Type B pancreatic cell (in vitro differentiated cells): ENCODE measurements at regions not wholly inside any gene's neighbourhood (a gene's known extent, or its start where the extent isn't known, plus 50 kb on each side); places are given as distances from the start of the nearest gene placed in this dataset.

Source experiments
- DNase-seq: peaks from one replicate; pipeline ENCODE4 v3.0.0; 2021; ENCODE audit warnings: mixed read lengths; ENCODE audit not compliant: unreplicated experiment; ENCODE audit errors: extremely low spot score
- H3K27ac Mint-ChIP-seq: 2 replicates; pipeline ENCODE4 v1.8.0; 2021; ENCODE audit warnings: mild to moderate bottlenecking, mixed read lengths
- H3K27me3 Mint-ChIP-seq: 2 replicates; pipeline ENCODE4 v1.8.0; 2021; ENCODE audit warnings: mixed read lengths
- H3K36me3 Mint-ChIP-seq: 2 replicates; pipeline ENCODE4 v1.8.0; 2021; ENCODE audit warnings: mixed read lengths
- H3K4me1 Mint-ChIP-seq: one replicate; pipeline ENCODE4 v1.8.0; 2021; ENCODE audit warnings: mixed read lengths; ENCODE audit not compliant: unreplicated experiment
- H3K4me3 Mint-ChIP-seq: 2 replicates; pipeline ENCODE4 v1.8.0; 2021; ENCODE audit warnings: mild to moderate bottlenecking, mixed read lengths
- H3K9me3 Mint-ChIP-seq: 2 replicates; pipeline ENCODE4 v1.8.0; 2021; ENCODE audit warnings: mixed read lengths
- TF ChIP-seq, protein P1 (sequence below): fragments of 200-600 bp; sonication (generic); conservative IDR thresholded peaks from 2 replicates; pipeline ENCODE4 v1.5.0; 2021; ENCODE audit warnings: antibody characterized with exemption, mild to moderate bottlenecking

DNA sequence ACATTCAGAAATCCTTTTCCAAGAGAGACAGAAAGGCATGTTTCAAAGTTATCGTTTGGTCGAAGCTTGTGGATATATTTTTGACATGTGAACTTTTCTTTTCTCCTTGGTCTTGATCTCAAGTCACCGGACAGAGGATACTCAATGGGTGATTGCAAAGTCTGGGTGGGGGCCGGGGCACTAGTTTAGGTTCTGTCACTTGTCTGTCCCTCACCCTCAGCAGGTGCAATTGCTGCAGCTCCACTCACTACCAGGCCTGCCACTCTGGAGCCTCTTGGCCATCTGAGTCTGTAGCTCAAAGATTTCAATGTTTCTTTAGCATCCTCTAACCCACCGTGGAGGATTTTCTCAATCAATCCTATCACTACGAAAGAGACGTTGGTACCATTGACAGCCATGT is 246.0 kb upstream of the C1orf174 start:
- no peak overlapping the region for H3K27ac Mint-ChIP-seq
- TF ChIP-seq, protein P1, sequence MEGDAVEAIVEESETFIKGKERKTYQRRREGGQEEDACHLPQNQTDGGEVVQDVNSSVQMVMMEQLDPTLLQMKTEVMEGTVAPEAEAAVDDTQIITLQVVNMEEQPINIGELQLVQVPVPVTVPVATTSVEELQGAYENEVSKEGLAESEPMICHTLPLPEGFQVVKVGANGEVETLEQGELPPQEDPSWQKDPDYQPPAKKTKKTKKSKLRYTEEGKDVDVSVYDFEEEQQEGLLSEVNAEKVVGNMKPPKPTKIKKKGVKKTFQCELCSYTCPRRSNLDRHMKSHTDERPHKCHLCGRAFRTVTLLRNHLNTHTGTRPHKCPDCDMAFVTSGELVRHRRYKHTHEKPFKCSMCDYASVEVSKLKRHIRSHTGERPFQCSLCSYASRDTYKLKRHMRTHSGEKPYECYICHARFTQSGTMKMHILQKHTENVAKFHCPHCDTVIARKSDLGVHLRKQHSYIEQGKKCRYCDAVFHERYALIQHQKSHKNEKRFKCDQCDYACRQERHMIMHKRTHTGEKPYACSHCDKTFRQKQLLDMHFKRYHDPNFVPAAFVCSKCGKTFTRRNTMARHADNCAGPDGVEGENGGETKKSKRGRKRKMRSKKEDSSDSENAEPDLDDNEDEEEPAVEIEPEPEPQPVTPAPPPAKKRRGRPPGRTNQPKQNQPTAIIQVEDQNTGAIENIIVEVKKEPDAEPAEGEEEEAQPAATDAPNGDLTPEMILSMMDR = no peak
- no peak for DNase-seq
- H3K9me3 Mint-ChIP-seq = no peaks in the 10 kb centered on the region
- no peak overlapping the region for H3K4me3 Mint-ChIP-seq
- no peaks in the 10 kb centered on the region for H3K27me3 Mint-ChIP-seq
- H3K36me3 Mint-ChIP-seq = no peaks in the 10 kb centered on the region
- H3K4me1 Mint-ChIP-seq = peaks cover 6% of the 10 kb centered on the region

GRCh38 chr1:4146614-4147013 is 246.5 kb upstream of the C1orf174 start:
- TF ChIP-seq, protein P1 = no peak
- Mint-ChIP-seq H3K9me3 (no peaks in the 10 kb centered on the region), H3K36me3 (no peaks in the 10 kb centered on the region), H3K4me1 (peaks cover 6% of the 10 kb centered on the region), H3K27ac (no peak overlapping the region), H3K4me3 (no peak overlapping the region), H3K27me3 (no peaks in the 10 kb centered on the region)
- DNase-seq = no peak

GRCh38 chr1:4147509-4147908 is 247.4 kb upstream of the C1orf174 start:
- peaks cover 6% of the 10 kb centered on the region for H3K4me1 Mint-ChIP-seq
- no peaks in the 10 kb centered on the region for H3K9me3 Mint-ChIP-seq
- H3K4me3 Mint-ChIP-seq = no peak overlapping the region
- no peak for DNase-seq
- no peaks in the 10 kb centered on the region for H3K27me3 Mint-ChIP-seq
- TF ChIP-seq, protein P1 = no peak
- no peaks in the 10 kb centered on the region for H3K36me3 Mint-ChIP-seq
- peak overlapping the region; percentile 51 for H3K27ac Mint-ChIP-seq

GRCh38 chr1:4149281-4149680 is 249.2 kb upstream of the C1orf174 start:
- TF ChIP-seq, protein P1 = no peak
- Mint-ChIP-seq H3K36me3 (no peaks in the 10 kb centered on the region), H3K4me3 (no peak overlapping the region), H3K27me3 (peaks cover 2% of the 10 kb centered on the region), H3K9me3 (no peaks in the 10 kb centered on the region), H3K4me1 (peaks cover 6% of the 10 kb centered on the region), H3K27ac (no peak overlapping the region)
- no peak for DNase-seq

- H3K27me3 Mint-ChIP-seq = peaks cover 2% of the 10 kb centered on the region
- H3K36me3 Mint-ChIP-seq = no peaks in the 10 kb centered on the region
- TF ChIP-seq, protein P1 = no peak
- peaks cover 6% of the 10 kb centered on the region for H3K4me1 Mint-ChIP-seq
- no peaks in the 10 kb centered on the region for H3K9me3 Mint-ChIP-seq
- H3K27ac Mint-ChIP-seq = no peak overlapping the region
- no peak for DNase-seq
- no peak overlapping the region for H3K4me3 Mint-ChIP-seq
Observed at GRCh38 chr1:4149831-4150230, 249.8 kb upstream of the C1orf174 start.

GRCh38 chr1:4150262-4150661 is 250.2 kb upstream of the C1orf174 start:
- Mint-ChIP-seq H3K4me3 (no peak overlapping the region), H3K27ac (no peak overlapping the region), H3K9me3 (no peaks in the 10 kb centered on the region), H3K27me3 (peaks cover 2% of the 10 kb centered on the region), H3K4me1 (peaks cover 6% of the 10 kb centered on the region), H3K36me3 (no peaks in the 10 kb centered on the region)
- TF ChIP-seq, protein P1 = no peak
- no peak for DNase-seq
